H1 (cell line): ENCODE measurements at regions not wholly inside any gene's neighbourhood (a gene's known extent, or its start where the extent isn't known, plus 50 kb on each side); places are given as distances from the start of the nearest gene placed in this dataset.

Experiments used
- ATF3 ChIP-seq: IDR thresholded peaks from 2 replicates; pipeline ENCODE4 v1.6.1; 2011; ENCODE audit warnings: low read depth, mild to moderate bottlenecking, low read length; ENCODE audit not compliant: insufficient read depth
- CHD7 ChIP-seq: fragments of 300-600 bp; sonication (generic); IDR thresholded peaks from 2 replicates; pipeline ENCODE4 v1.7.1; 2012; ENCODE audit warnings: low read length, moderate library complexity, mild to moderate bottlenecking, inconsistent platforms; ENCODE audit not compliant: insufficient replicate concordance
- EGR1 ChIP-seq: IDR thresholded peaks from 2 replicates; pipeline ENCODE4 v1.6.1; 2011; ENCODE audit warnings: low read depth, low read length, borderline replicate concordance
- MAFK ChIP-seq: IDR thresholded peaks from 2 replicates; pipeline ENCODE4 v1.6.1; 2012; ENCODE audit warnings: low read depth, mild to moderate bottlenecking, improper control_type of control experiment, low read length
- SAP30 ChIP-seq: fragments of 300-600 bp; sonication (generic); IDR thresholded peaks from 2 replicates; pipeline ENCODE4 v1.7.1; 2012; ENCODE audit warnings: low read length, moderate library complexity, mild to moderate bottlenecking, inconsistent platforms; ENCODE audit not compliant: insufficient read depth, insufficient replicate concordance
- USF2 ChIP-seq: IDR thresholded peaks from 2 replicates; pipeline ENCODE4 v1.6.1; 2011; ENCODE audit warnings: low read length, improper control_type of control experiment

GRCh38 chr16:17850581-17851250, 380.0 kb upstream of the XYLT1 start (continued):
- TF ChIP-seq CHD7 (no peak), EGR1 (no peak), USF2 (no peak), MAFK (no peak), SAP30 (no peak), ATF3 (no peak)
